ENCODE measurements at regions not wholly inside any gene's neighbourhood (a gene's known extent, or its start where the extent isn't known, plus 50 kb on each side); places are given as distances from the start of the nearest gene placed in this dataset.

DNA sequence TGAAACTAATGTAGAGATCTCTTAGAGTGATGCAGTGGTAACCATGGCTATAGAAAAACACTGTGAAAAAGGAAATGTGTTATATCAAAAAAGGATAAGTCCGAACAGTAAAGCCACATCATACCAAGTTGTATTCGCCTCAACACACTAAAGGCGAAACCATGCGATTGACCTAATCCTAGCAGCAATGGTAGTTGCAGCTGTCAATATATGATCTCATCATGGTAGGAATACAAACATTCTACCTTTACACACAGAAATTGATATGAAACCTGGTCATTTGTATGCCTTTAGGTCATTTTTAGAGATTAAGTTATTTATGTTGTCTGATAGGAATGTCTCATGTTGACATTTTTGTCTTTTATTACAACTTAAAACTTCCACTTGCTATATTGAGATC, 271.9 kb downstream of the SLITRK6 start:
- Histone ChIP-seq H3K4me1 (no peaks in the 10 kb centered on the region), H3K27ac (no peak overlapping the region), H3K36me3 (no peaks in the 10 kb centered on the region), H3K9me3 (no peaks in the 10 kb centered on the region), H3K4me3 (no peak overlapping the region), H3K27me3 (no peaks in the 10 kb centered on the region)
- intact Hi-C loops (cut with DNase I; ENCODE audit: low total_unique reads), result no loop called here
- TF ChIP-seq POLR2AphosphoS5 (IDR thresholded peaks at IDR 0.05), result no peak
- TF ChIP-seq POLR2A (IDR thresholded peaks at IDR 0.05), result no peak
- TF ChIP-seq, protein P1, sequence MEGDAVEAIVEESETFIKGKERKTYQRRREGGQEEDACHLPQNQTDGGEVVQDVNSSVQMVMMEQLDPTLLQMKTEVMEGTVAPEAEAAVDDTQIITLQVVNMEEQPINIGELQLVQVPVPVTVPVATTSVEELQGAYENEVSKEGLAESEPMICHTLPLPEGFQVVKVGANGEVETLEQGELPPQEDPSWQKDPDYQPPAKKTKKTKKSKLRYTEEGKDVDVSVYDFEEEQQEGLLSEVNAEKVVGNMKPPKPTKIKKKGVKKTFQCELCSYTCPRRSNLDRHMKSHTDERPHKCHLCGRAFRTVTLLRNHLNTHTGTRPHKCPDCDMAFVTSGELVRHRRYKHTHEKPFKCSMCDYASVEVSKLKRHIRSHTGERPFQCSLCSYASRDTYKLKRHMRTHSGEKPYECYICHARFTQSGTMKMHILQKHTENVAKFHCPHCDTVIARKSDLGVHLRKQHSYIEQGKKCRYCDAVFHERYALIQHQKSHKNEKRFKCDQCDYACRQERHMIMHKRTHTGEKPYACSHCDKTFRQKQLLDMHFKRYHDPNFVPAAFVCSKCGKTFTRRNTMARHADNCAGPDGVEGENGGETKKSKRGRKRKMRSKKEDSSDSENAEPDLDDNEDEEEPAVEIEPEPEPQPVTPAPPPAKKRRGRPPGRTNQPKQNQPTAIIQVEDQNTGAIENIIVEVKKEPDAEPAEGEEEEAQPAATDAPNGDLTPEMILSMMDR (IDR thresholded peaks at IDR 0.05), result no peak
- no peak for TF ChIP-seq EP300 (IDR thresholded peaks at IDR 0.05; ENCODE audit: low read depth)
- no peak for DNase-seq
- in situ Hi-C loops (cut with MboI; ENCODE audit: low pct_ligation_motif_present in 1 of 4, low pct_unique_long_range_greater_than_20kb in 1 of 4, low sequenced_read_pairs in 3 of 4), result no loop called here
- 96 to 99% methylated on average over 4 of the region's 4 CpGs for WGBS, 2 donors (ENCODE audit: low coverage in 1 of 2)

DNA sequence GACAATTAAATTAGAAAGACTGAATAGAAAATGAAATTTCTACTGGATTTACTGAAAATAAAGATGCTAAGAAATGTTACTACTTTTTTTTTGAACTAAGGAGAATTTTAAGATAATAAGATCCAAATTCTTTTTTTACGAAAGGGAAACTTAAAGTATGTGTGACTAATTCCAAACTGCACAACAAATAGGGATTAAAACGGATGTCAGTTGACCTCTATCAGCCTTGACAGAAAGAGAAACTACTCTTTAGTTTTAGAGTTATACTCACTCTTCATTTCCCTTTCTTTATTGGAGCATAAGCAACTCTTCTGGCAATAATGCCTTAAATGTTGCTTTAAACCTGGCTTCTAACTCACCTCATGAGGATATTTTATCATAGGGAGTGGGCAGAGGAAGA, 273.8 kb downstream of the SLITRK6 start:
- Histone ChIP-seq H3K4me1 (peaks cover 0 to 9% (median 3%) of the 10 kb centered on the region in 4 donors), H3K27me3 (no peaks in the 10 kb centered on the region), H3K9me3 (no peaks in the 10 kb centered on the region), H3K4me3 (no peak overlapping the region), H3K36me3 (no peaks in the 10 kb centered on the region), H3K27ac (no peak overlapping the region)
- DNase-seq, result no peak
- in situ Hi-C loops (cut with MboI; ENCODE audit: low pct_ligation_motif_present in 1 of 4, low pct_unique_long_range_greater_than_20kb in 1 of 4, low sequenced_read_pairs in 3 of 4), result no loop called here
- WGBS, 2 donors (ENCODE audit: low coverage in 1 of 2), result 59 to 60% methylated on average over 2 of the region's 2 CpGs
- TF ChIP-seq POLR2AphosphoS5 (IDR thresholded peaks at IDR 0.05) (no peak), EP300 (IDR thresholded peaks at IDR 0.05; ENCODE audit: low read depth) (no peak), POLR2A (IDR thresholded peaks at IDR 0.05) (no peak)
- TF ChIP-seq, protein P1 (IDR thresholded peaks at IDR 0.05), result no peak
- intact Hi-C loops (cut with DNase I; ENCODE audit: low total_unique reads), result no loop called here

DNA sequence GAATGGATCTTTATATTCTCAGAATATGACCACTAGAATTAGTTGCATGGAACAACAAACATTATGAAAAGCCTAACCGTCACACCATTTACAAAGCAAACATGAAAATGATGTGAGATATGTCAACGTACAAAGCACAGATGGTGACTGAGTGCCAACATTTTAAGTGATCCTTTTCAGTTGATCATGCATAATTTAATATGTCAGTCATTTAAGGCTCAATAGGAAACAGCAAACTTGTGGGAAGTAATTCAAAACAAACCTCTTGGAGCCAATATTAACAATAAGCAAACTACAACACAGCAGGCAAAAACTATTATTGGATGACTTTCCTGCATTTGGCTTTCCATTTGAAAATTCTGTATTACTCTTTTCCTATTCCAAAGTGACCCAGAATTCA, 277.6 kb downstream of the SLITRK6 start:
- H3K9me3 ChIP-seq, result no peaks in the 10 kb centered on the region
- 43 to 58% methylated on average over 2 of the region's 2 CpGs for WGBS, 2 donors (ENCODE audit: low coverage in 1 of 2)
- H3K27ac ChIP-seq, result no peak overlapping the region
- no peaks in the 10 kb centered on the region for H3K36me3 ChIP-seq
- H3K4me3 ChIP-seq, result no peak overlapping the region
- peaks cover 0 to 11% (median 3%) of the 10 kb centered on the region in 4 donors for H3K4me1 ChIP-seq
- H3K27me3 ChIP-seq, result no peaks in the 10 kb centered on the region
- no peak for DNase-seq
- no peak for TF ChIP-seq EP300 (IDR thresholded peaks at IDR 0.05; ENCODE audit: low read depth)
- TF ChIP-seq, protein P1 (IDR thresholded peaks at IDR 0.05), result no peak
- TF ChIP-seq POLR2AphosphoS5 (IDR thresholded peaks at IDR 0.05), result no peak
- no peak for TF ChIP-seq POLR2A (IDR thresholded peaks at IDR 0.05)
- in situ Hi-C loops (cut with MboI; ENCODE audit: low pct_ligation_motif_present in 1 of 4, low pct_unique_long_range_greater_than_20kb in 1 of 4, low sequenced_read_pairs in 3 of 4) (no loop called here), intact Hi-C loops (cut with DNase I; ENCODE audit: low total_unique reads) (no loop called here)

DNA sequence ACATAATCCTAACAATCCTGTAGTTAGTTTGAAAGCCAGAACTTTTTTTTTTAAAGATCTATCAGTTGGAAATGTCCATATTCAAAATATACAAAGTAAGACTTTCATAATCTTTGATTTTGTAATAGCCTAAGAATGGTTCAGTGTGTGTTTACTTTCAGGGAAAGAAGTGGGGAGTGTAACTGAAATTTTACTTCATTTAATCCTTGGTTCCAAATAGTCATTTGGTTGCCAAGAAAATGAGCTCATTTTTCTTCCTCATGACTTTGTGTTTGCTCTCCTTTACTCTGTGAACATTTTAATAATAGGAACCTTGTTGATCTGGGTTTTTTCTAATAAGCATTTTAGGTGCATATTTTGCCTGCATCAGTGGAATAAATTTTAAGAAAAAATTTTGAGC, 278.8 kb downstream of the SLITRK6 start:
- H3K4me1 ChIP-seq, result peaks cover 0 to 11% (median 3%) of the 10 kb centered on the region in 4 donors
- no peaks in the 10 kb centered on the region for H3K27me3 ChIP-seq
- intact Hi-C loops (cut with DNase I; ENCODE audit: low total_unique reads) (no loop called here), in situ Hi-C loops (cut with MboI; ENCODE audit: low pct_ligation_motif_present in 1 of 4, low pct_unique_long_range_greater_than_20kb in 1 of 4, low sequenced_read_pairs in 3 of 4) (no loop called here)
- H3K27ac ChIP-seq, result peak overlapping the region in 3 of 4 donors; percentile 4 to 13 (median 8)
- no peak for DNase-seq
- H3K36me3 ChIP-seq, result no peaks in the 10 kb centered on the region
- no peaks in the 10 kb centered on the region for H3K9me3 ChIP-seq
- TF ChIP-seq POLR2AphosphoS5 (IDR thresholded peaks at IDR 0.05), result no peak
- TF ChIP-seq, protein P1 (IDR thresholded peaks at IDR 0.05), result no peak
- no peak for TF ChIP-seq EP300 (IDR thresholded peaks at IDR 0.05; ENCODE audit: low read depth)
- TF ChIP-seq POLR2A (IDR thresholded peaks at IDR 0.05), result no peak
- H3K4me3 ChIP-seq, result no peak overlapping the region
